ENCODE measurements at regions not wholly inside any gene's neighbourhood (a gene's known extent, or its start where the extent isn't known, plus 50 kb on each side); places are given as distances from the start of the nearest gene placed in this dataset.

- Histone ChIP-seq H3K27me3 (replicated peaks; ENCODE audit: insufficient read depth) (no peaks in the 10 kb centered on the region), H3K9me3 (ENCODE audit: low read depth) (no peaks in the 10 kb centered on the region), H3K27ac (no peak overlapping the region), H3K9me2 (ENCODE audit: insufficient read depth) (no peaks in the 10 kb centered on the region), H3F3A (ENCODE audit: insufficient read depth) (no peaks in the 10 kb centered on the region), H3K79me2 (ENCODE audit: insufficient read depth) (no peaks in the 10 kb centered on the region), H3K4me3 (no peak overlapping the region), H2AFZ (no peak overlapping the region), H3K4me1 (ENCODE audit: insufficient read depth) (no peaks in the 10 kb centered on the region), H3K4me2 (ENCODE audit: unreplicated experiment) (no peak overlapping the region), H3K9ac (no peak overlapping the region), H4K20me1 (ENCODE audit: insufficient read depth) (no peaks in the 10 kb centered on the region), H3K36me3 (ENCODE audit: low read depth) (no peaks in the 10 kb centered on the region)
- in situ Hi-C loops (cut with MboI): no loop called here
- TF ChIP-seq EZH2phosphoT487 (IDR thresholded peaks at IDR 0.05; ENCODE audit: insufficient read depth, low read depth): no peak
- TF ChIP-seq EZH2 (IDR thresholded peaks at IDR 0.05; ENCODE audit: insufficient read depth, poor library complexity, severe bottlenecking): no peak
- 11 to 16% methylated on average over 5 of the region's 5 CpGs for WGBS, 2 experiments (ENCODE audit: low coverage in 1 of 2, low lambda C conversion rate in 2 of 2, missing lambda C conversion rate in 2 of 2)
- DNase-seq: no peak
Measured at GRCh38 chr4:61068745-61069144, 131.4 kb upstream of the ADGRL3 start.

DNA sequence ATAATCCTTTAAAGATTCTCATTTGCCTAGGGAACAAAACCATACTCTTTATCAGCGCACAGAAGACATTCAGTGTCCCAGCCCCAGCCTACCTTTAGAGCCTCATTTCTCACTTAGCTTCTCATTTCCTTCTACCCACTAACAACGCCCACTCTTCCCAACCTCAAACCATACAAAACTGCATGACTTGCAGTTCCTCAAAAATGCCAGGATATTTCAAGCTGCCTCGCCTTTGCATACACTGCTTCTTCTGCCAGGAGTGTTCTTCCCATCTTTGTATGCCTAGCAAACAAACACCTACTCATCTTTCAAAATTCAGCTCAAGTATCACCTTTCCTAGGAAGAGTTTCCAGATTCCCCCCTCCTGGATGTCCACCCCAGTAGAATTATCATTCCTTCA lies 129.9 kb upstream of the ADGRL3 start:
- Histone ChIP-seq H3K9me2 (ENCODE audit: insufficient read depth) (no peaks in the 10 kb centered on the region), H4K20me1 (ENCODE audit: insufficient read depth) (no peaks in the 10 kb centered on the region), H3K27me3 (replicated peaks; ENCODE audit: insufficient read depth) (no peaks in the 10 kb centered on the region), H3K36me3 (ENCODE audit: low read depth) (no peaks in the 10 kb centered on the region), H3K4me3 (no peak overlapping the region), H2AFZ (no peak overlapping the region), H3K4me1 (ENCODE audit: insufficient read depth) (no peaks in the 10 kb centered on the region), H3K27ac (no peak overlapping the region), H3F3A (ENCODE audit: insufficient read depth) (no peaks in the 10 kb centered on the region), H3K79me2 (ENCODE audit: insufficient read depth) (no peaks in the 10 kb centered on the region), H3K9ac (no peak overlapping the region), H3K4me2 (ENCODE audit: unreplicated experiment) (no peak overlapping the region), H3K9me3 (ENCODE audit: low read depth) (no peaks in the 10 kb centered on the region)
- DNase-seq: no peak
- 33 to 39% methylated on average over 3 of the region's 3 CpGs for WGBS, 2 experiments (ENCODE audit: low coverage in 1 of 2, low lambda C conversion rate in 2 of 2, missing lambda C conversion rate in 2 of 2)
- TF ChIP-seq EZH2 (IDR thresholded peaks at IDR 0.05; ENCODE audit: insufficient read depth, poor library complexity, severe bottlenecking): no peak
- no peak for TF ChIP-seq EZH2phosphoT487 (IDR thresholded peaks at IDR 0.05; ENCODE audit: insufficient read depth, low read depth)
- in situ Hi-C loops (cut with MboI): no loop called here

DNA sequence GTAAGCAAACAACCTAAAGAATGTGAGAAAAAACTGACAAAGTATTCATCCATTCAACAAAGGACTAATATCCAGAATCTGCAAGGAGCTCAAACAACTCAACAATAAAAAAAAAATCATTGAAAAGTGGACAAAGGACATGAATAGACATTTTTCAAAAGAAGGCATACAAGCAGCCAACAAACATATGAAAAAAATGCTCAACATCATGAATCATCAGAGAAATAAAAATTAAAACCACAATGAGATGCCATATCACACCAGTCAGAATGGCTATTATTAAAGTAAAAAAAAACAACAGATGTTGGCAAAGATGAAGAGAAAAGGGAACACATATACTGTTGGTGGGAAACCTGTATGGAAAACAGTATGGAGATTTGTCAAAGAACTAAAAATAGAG lies 120.7 kb upstream of the ADGRL3 start:
- Histone ChIP-seq H3K9me3 (ENCODE audit: low read depth) (no peaks in the 10 kb centered on the region), H3K36me3 (ENCODE audit: low read depth) (no peaks in the 10 kb centered on the region)
- in situ Hi-C loops (cut with MboI): no loop called here

GRCh38 chr4:61079976-61080375 lies 120.2 kb upstream of the ADGRL3 start:
- Histone ChIP-seq H3F3A (ENCODE audit: insufficient read depth) (no peaks in the 10 kb centered on the region), H3K79me2 (ENCODE audit: insufficient read depth) (no peaks in the 10 kb centered on the region), H3K4me2 (ENCODE audit: unreplicated experiment) (no peak overlapping the region), H3K9ac (no peak overlapping the region), H2AFZ (no peak overlapping the region), H3K36me3 (ENCODE audit: low read depth) (no peaks in the 10 kb centered on the region), H3K27ac (no peak overlapping the region), H3K9me2 (ENCODE audit: insufficient read depth) (no peaks in the 10 kb centered on the region), H3K4me3 (no peak overlapping the region), H3K9me3 (ENCODE audit: low read depth) (no peaks in the 10 kb centered on the region), H3K27me3 (replicated peaks; ENCODE audit: insufficient read depth) (no peaks in the 10 kb centered on the region), H3K4me1 (ENCODE audit: insufficient read depth) (no peaks in the 10 kb centered on the region), H4K20me1 (ENCODE audit: insufficient read depth) (no peaks in the 10 kb centered on the region)
- no peak for DNase-seq
- TF ChIP-seq EZH2phosphoT487 (IDR thresholded peaks at IDR 0.05; ENCODE audit: insufficient read depth, low read depth) (no peak), EZH2 (IDR thresholded peaks at IDR 0.05; ENCODE audit: insufficient read depth, poor library complexity, severe bottlenecking) (no peak)
- in situ Hi-C loops (cut with MboI): no loop called here
- WGBS, 2 experiments (ENCODE audit: low coverage in 1 of 2, low lambda C conversion rate in 2 of 2, missing lambda C conversion rate in 2 of 2): 11 to 13% methylated on average over 2 of the region's 2 CpGs

More for the DNA sequence above, 120.7 kb upstream of the ADGRL3 start:
- no peak for DNase-seq
- Histone ChIP-seq H3K4me3 (no peak overlapping the region), H3F3A (ENCODE audit: insufficient read depth) (no peaks in the 10 kb centered on the region), H3K9ac (no peak overlapping the region), H3K27ac (no peak overlapping the region), H3K4me2 (ENCODE audit: unreplicated experiment) (no peak overlapping the region), H3K9me2 (ENCODE audit: insufficient read depth) (no peaks in the 10 kb centered on the region), H2AFZ (no peak overlapping the region), H4K20me1 (ENCODE audit: insufficient read depth) (no peaks in the 10 kb centered on the region), H3K79me2 (ENCODE audit: insufficient read depth) (no peaks in the 10 kb centered on the region), H3K27me3 (replicated peaks; ENCODE audit: insufficient read depth) (no peaks in the 10 kb centered on the region), H3K4me1 (ENCODE audit: insufficient read depth) (no peaks in the 10 kb centered on the region)
- TF ChIP-seq EZH2phosphoT487 (IDR thresholded peaks at IDR 0.05; ENCODE audit: insufficient read depth, low read depth): no peak
- no peak for TF ChIP-seq EZH2 (IDR thresholded peaks at IDR 0.05; ENCODE audit: insufficient read depth, poor library complexity, severe bottlenecking)

GRCh38 chr4:61085534-61085933 lies 114.6 kb upstream of the ADGRL3 start:
- H3K4me3 ChIP-seq: no peak overlapping the region
- no peak for DNase-seq
- no peak for TF ChIP-seq EZH2phosphoT487 (IDR thresholded peaks at IDR 0.05; ENCODE audit: insufficient read depth, low read depth)
- no peak for TF ChIP-seq EZH2 (IDR thresholded peaks at IDR 0.05; ENCODE audit: insufficient read depth, poor library complexity, severe bottlenecking)
- H3K9me3 ChIP-seq (ENCODE audit: low read depth): no peaks in the 10 kb centered on the region
- H4K20me1 ChIP-seq (ENCODE audit: insufficient read depth): no peaks in the 10 kb centered on the region
- H3K36me3 ChIP-seq (ENCODE audit: low read depth): no peaks in the 10 kb centered on the region
- H3K27me3 ChIP-seq (replicated peaks; ENCODE audit: insufficient read depth): no peaks in the 10 kb centered on the region
- no peaks in the 10 kb centered on the region for H3F3A ChIP-seq (ENCODE audit: insufficient read depth)
- 5 to 20% methylated on average over 2 of the region's 2 CpGs for WGBS, 2 experiments (ENCODE audit: low coverage in 1 of 2, low lambda C conversion rate in 2 of 2, missing lambda C conversion rate in 2 of 2)
- no peaks in the 10 kb centered on the region for H3K4me1 ChIP-seq (ENCODE audit: insufficient read depth)
- H2AFZ ChIP-seq: no peak overlapping the region
- in situ Hi-C loops (cut with MboI): no loop called here
- H3K9me2 ChIP-seq (ENCODE audit: insufficient read depth): no peaks in the 10 kb centered on the region
- no peak overlapping the region for H3K9ac ChIP-seq
- no peak overlapping the region for H3K4me2 ChIP-seq (ENCODE audit: unreplicated experiment)
- no peak overlapping the region for H3K27ac ChIP-seq
- no peaks in the 10 kb centered on the region for H3K79me2 ChIP-seq (ENCODE audit: insufficient read depth)

Data from GM23248 (cell line).